ENCODE measurements at regions not wholly inside any gene's neighbourhood (a gene's known extent, or its start where the extent isn't known, plus 50 kb on each side); places are given as distances from the start of the nearest gene placed in this dataset.
"Not testable (repeated sequence)": the region's sequence is repeated elsewhere in the genome, so short reads cannot be mapped to it uniquely, and the experiment has no call there.

DNA sequence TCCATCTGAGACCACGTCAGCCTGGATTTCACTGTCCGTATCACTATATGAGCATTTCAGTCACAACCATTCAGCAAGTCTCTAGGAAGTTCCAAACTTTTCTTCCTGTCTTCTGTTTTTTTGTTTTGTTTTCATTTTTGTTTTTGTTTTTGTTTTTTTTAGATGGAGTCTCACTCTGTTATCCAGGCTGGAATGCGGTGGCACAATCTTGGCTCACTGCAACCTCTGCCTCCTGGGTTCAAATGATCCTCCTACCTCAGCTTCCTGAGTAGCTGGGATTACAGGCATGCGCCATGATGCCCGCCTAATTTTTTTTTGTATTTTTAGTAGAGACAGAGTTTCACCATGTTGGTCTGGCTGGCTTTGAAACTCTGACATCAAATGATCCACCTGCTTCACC lies 1715.9 kb downstream of the SPATA31A7 start:
- not testable (repeated sequence) for H3K4me3 ChIP-seq, H3K27ac ChIP-seq, H3K4me2 ChIP-seq

DNA sequence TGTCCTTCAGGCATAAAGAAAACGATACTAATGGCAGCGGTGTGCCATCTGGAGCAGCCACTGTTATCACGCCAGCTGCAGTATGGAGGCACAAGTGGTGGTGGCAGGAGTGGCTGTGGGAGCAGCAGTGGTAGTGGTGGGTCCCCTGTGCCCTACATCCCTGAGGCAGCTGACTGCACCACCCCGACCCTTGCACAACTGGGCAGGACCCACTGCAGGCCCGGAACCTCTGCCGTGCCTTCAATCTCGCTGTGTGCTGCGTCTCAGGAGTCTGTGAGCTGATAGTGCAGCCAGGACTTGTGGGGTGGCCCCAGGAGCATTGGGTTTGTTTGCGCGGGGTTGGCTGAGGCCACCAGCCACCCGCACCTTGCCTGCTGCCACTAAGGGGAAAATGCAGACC lies 1718.0 kb downstream of the SPATA31A7 start:
- not testable (repeated sequence) for H3K9me3 ChIP-seq (replicated peaks in 1 of 11); H4K20me1 ChIP-seq; H3K4me3 ChIP-seq; H3K36me3 ChIP-seq; H3K9ac ChIP-seq; H3K27ac ChIP-seq; H3K27me3 ChIP-seq; H3K4me1 ChIP-seq; H3K4me2 ChIP-seq

More for the DNA sequence above, 1715.9 kb downstream of the SPATA31A7 start:
- not testable (repeated sequence) for H3K9ac ChIP-seq; H4K20me1 ChIP-seq; H3K9me3 ChIP-seq (replicated peaks in 1 of 11); H3K27me3 ChIP-seq; H3K36me3 ChIP-seq; H3K4me1 ChIP-seq

DNA sequence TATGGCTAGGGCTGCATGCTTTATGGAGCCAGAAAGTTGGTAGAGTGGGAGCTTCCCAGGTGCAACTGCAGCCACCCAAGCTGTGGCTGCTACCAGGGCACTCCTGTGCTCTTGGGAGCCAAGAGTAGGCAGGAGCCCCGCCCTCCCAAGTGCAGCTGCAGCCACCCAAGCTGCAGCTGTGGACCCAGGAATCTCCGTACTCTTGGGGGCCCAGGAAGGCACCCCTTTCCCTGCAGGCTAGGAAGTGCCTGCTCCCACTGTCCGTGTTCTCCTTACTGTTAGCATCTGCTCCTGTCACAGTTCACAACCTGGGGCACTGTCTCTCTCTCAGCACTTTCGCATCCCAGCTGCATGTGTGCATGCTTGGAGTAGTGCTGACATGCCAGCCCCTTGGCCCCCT lies 1718.4 kb downstream of the SPATA31A7 start:
- not testable (repeated sequence) for H3K36me3 ChIP-seq; H3K4me1 ChIP-seq; H3K4me2 ChIP-seq; H4K20me1 ChIP-seq; H3K9ac ChIP-seq; H3K9me3 ChIP-seq (replicated peaks in 1 of 11); H3K27ac ChIP-seq; H3K27me3 ChIP-seq; H3K4me3 ChIP-seq

DNA sequence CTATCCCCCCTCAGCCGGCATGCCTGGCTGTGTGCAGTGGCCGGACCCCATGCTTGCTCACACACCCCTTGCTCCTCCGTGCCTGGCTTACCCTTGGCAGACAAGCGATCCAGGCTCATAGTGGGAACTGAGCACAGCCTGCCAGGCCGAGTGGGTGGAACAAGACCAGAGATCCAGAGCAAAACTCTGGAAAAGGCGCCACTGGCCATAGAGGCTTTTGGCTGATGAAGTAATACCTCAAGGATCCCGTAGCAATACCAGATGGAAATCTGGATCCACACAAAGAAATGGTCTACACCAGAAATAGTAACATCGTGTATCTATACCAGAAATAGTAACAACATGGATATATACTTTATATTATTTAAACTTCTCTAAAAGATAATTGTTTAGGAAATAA lies 1719.6 kb downstream of the SPATA31A7 start:
- H3K36me3 ChIP-seq; H3K27ac ChIP-seq; H3K4me2 ChIP-seq; H4K20me1 ChIP-seq; H3K4me1 ChIP-seq; H3K4me3 ChIP-seq; H3K9me3 ChIP-seq (replicated peaks in 1 of 11); H3K27me3 ChIP-seq; H3K9ac ChIP-seq: not testable (repeated sequence)

DNA sequence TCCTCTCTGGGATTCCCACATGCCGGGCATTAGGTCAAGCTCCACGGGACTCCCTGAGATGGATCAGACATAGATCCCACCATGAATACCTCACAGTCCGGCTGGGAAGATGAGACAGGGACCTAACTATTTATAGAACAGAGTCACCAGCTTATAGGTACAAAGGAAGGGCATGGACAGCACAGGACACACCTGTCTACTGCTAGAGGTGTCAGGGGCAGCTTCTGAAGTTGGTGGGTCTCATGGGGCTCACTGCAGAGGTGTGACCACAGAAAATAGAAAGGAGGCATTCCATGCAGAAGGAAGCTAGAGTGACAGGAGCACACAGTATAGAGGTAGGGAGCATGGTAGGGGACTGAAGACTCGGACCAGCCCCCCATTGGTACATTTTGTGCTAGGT lies 1722.4 kb downstream of the SPATA31A7 start:
- not testable (repeated sequence) for H3K4me3 ChIP-seq; H3K9me3 ChIP-seq (replicated peaks in 1 of 11); H3K36me3 ChIP-seq; H4K20me1 ChIP-seq; H3K4me1 ChIP-seq; H3K9ac ChIP-seq; H3K27ac ChIP-seq; H3K27me3 ChIP-seq; H3K4me2 ChIP-seq

DNA sequence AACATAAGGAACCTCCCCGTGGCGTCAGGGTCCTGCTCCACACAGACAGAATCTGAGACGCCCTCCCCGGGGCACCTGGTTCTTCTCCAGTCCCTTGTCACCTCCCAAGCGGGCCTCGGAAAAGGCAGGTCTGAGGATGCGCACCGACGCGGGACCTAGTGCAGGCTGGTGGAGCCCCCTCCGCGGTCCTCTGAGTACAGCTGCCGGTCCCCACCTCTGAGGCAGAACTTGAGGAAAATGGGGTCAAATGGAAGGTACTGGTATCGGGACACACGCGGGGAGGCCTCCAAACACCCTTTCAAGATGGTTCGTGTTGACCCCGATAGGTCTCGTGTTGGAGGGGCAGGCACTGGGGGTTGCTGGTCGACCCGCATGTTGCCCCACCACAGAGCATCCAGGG lies 1725.3 kb downstream of the SPATA31A7 start:
- not testable (repeated sequence) for H3K9ac ChIP-seq; H3K27me3 ChIP-seq; H3K9me3 ChIP-seq (replicated peaks in 1 of 11); H4K20me1 ChIP-seq; H3K36me3 ChIP-seq; H3K4me1 ChIP-seq; H3K4me3 ChIP-seq; H3K4me2 ChIP-seq; H3K27ac ChIP-seq

DNA sequence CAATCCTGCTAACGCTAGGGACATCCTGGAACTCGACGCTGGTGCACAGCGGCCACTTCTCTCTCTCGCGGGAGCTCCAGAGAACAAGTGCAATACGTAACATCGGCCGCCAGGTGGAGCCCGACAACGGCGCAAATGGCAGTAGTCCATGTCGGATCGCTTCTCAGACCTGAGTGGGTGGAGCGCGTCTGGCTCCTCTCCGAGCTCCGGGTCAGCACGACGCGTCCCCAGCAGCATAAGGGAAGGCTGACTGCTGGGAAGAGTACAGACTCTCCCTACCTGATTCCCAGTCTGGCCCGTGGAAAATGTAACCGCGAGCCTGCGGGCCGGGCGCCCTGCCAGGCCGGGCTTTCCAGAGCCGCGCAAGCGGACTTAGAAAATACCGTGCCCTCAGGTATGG lies 1725.8 kb downstream of the SPATA31A7 start:
- H3K4me1 ChIP-seq; H3K36me3 ChIP-seq; H3K9me3 ChIP-seq (replicated peaks in 1 of 11); H3K4me3 ChIP-seq; H3K27me3 ChIP-seq; H3K27ac ChIP-seq; H4K20me1 ChIP-seq; H3K9ac ChIP-seq; H3K4me2 ChIP-seq: not testable (repeated sequence)

DNA sequence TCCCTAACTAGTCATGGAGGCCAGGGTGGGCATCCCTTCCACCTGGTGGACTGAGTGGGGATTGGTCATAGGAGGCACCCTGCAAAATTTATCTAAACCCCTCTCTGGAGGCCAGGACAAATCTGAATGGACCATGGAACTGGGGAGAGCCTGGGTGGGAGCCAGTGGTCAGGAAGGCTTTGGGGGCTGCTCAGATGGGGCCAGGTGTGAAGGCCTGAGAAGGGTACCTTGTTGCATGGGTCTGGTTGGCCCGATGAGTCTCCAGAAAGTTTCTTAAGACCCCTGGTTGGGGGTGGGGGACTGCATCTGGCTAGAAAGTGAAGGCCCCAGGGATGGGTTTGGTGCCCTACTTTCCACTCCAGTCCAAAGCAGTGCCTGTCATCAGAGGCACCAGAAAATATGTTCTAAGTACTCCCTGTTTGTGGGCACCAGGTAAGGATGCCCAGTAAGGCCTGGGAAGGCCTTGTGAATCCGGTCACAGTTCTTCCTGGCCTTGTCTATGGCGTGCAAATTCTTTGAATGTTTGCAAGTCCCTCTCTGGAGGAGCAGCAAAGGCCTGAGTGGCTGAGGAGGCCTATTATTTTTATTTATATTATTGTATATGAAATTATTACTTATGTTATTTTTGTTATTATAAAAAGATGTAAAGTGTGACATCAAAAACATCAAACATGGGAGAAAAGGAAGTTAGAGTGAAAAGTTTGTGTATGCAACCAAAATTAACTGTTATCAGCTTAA lies 1729.0 kb downstream of the SPATA31A7 start:
- H3K4me1 ChIP-seq; H3K36me3 ChIP-seq; H3K27ac ChIP-seq; H3K4me2 ChIP-seq; H3K9me3 ChIP-seq (replicated peaks in 1 of 11); H3K27me3 ChIP-seq; H3K9ac ChIP-seq; H3K4me3 ChIP-seq; H4K20me1 ChIP-seq: not testable (repeated sequence)

DNA sequence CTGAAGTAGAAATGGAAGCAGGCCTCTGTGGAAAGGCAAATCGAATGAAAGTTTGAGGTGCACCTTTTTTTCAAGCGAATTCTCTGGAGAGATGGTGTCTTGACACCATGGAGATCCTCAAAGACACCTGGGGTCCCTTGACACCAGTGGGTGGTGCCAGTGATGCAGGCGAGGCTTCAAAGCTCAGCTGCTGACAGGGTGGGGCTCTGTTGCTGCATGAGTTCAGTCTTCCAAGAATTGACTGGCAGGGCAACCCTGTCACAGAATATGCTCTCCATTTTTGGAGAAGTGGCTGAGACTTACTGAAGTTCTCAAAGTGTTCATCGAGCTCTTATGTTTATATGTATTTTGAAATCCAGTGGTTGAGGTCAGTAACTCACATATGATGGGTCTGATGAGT lies 1741.6 kb downstream of the SPATA31A7 start:
- H3K4me3 ChIP-seq; H3K9me3 ChIP-seq (replicated peaks in 1 of 11); H3K9ac ChIP-seq; H3K4me2 ChIP-seq; H4K20me1 ChIP-seq; H3K27me3 ChIP-seq; H3K36me3 ChIP-seq; H3K27ac ChIP-seq; H3K4me1 ChIP-seq: not testable (repeated sequence)

DNA sequence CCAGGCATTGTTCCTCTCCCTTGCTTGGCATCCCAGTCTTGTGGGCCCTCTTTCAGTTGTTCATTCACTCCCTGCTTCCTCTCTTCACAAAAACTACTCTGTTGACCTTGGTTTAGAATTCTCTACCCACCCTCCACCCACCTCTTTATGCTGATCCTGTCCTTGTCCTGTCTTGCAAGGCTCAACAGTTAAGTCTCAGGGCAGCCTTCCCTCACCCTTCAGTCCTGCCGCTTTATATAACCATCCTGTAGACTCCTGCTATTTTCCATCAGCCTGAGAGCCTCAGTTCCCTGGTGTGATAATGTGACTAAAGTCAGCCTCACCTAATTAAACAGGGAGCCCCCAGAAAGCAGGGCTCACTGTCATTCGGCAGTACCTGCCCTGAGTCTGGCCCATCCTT lies 1763.0 kb downstream of the SPATA31A7 start:
- not testable (repeated sequence) for H3K27ac ChIP-seq; H3K27me3 ChIP-seq; H4K20me1 ChIP-seq; H3K4me1 ChIP-seq; H3K4me3 ChIP-seq; H3K9me3 ChIP-seq (replicated peaks in 1 of 11); H3K4me2 ChIP-seq; H3K9ac ChIP-seq; H3K36me3 ChIP-seq
